Suprapubic skin (tissue), 4 donors: ENCODE measurements at regions not wholly inside any gene's neighbourhood (a gene's known extent, or its start where the extent isn't known, plus 50 kb on each side); places are given as distances from the start of the nearest gene placed in this dataset.
"Not testable (repeated sequence)": the region's sequence is repeated elsewhere in the genome, so short reads cannot be mapped to it uniquely, and the experiment has no call there.

Experiments used
- DNase-seq, 2 donors: peaks; one replicate each; pipeline ENCODE4 v3.0.0-alpha.2; 2019; ENCODE audit warnings: low spot score in 2 of 2
- H3K27ac ChIP-seq: fragments of 200-600 bp; sonication (generic); one replicate; pipeline ENCODE4 v1.5.1; 2019
- H3K27me3 ChIP-seq: fragments of 200-600 bp; sonication (generic); one replicate; pipeline ENCODE4 v1.5.1; 2019
- H3K36me3 ChIP-seq: fragments of 200-600 bp; sonication (generic); one replicate; pipeline ENCODE4 v1.5.1; 2019
- H3K4me1 ChIP-seq: fragments of 200-600 bp; sonication (generic); one replicate; pipeline ENCODE4 v1.5.1; 2019
- H3K4me3 ChIP-seq: fragments of 200-600 bp; sonication (generic); one replicate; pipeline ENCODE4 v1.5.1; 2019; ENCODE audit warnings: mild to moderate bottlenecking
- H3K9me3 ChIP-seq: fragments of 200-600 bp; sonication (generic); one replicate; pipeline ENCODE4 v1.5.1; 2019
- EP300 ChIP-seq: sonication (generic); formaldehyde crosslinking; IDR thresholded peaks from one replicate; pipeline ENCODE4 v1.6.1; 2017; ENCODE audit warnings: antibody characterized with exemption
- POLR2A ChIP-seq, 2 donors: fragments of 450-650 bp; IDR thresholded peaks; one replicate each; pipeline ENCODE4 v1.6.1; 2017; ENCODE audit warnings: antibody characterized with exemption in 2 of 2, mild to moderate bottlenecking in 2 of 2, moderate library complexity in 2 of 2
- POLR2AphosphoS5 ChIP-seq, 3 donors: sonication (generic); formaldehyde crosslinking; IDR thresholded peaks; one replicate each; pipeline ENCODE4 v1.6.1; 2017; ENCODE audit warnings: antibody characterized with exemption in 3 of 3
- WGBS: methylation state at CpG from one replicate; pipeline ENCODE4 v1.1.5; 2018; 5-methylcytosine and 5-hydroxymethylcytosine counted together
- TF ChIP-seq, protein P1 (sequence below), 2 donors: fragments of 200-600 bp in 1 of 2; fragments of 450-650 bp in 1 of 2; sonication (generic) in 1 of 2; IDR thresholded peaks; one replicate each; pipeline ENCODE4 v1.5.1; 2016 to 2019; ENCODE audit warnings: antibody characterized with exemption in 2 of 2, mild to moderate bottlenecking in 1 of 2, moderate library complexity in 1 of 2

DNA sequence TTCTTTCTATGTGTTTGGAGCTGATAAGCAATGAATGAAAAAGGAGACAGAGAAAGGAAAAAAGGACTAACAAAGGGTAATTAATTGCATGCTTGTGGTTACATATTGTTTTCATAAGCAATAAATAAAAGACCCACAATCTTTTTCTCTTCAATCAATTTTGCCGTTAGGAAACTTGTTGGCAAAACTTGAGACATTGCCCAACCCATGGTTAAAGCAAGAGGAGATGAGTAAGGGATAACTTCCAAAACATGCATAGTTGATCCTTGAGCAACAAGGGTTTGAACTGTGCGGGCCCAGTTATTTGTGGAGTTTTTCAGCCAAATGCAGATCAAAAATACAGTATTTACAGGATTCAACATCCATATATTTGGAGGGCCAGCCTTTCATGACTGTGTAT is 572.4 kb downstream of the AMY1C start:
- Histone ChIP-seq H3K9me3 (peaks cover 9% of the 10 kb centered on the region), H3K27ac (no peak overlapping the region), H3K4me3 (no peak overlapping the region), H3K4me1 (no peaks in the 10 kb centered on the region), H3K36me3 (no peaks in the 10 kb centered on the region), H3K27me3 (no peaks in the 10 kb centered on the region)
- WGBS, result 69% methylated on average over 2 of the region's 2 CpGs
- no peak for TF ChIP-seq POLR2AphosphoS5 (IDR thresholded peaks at IDR 0.05)
- TF ChIP-seq, protein P1, sequence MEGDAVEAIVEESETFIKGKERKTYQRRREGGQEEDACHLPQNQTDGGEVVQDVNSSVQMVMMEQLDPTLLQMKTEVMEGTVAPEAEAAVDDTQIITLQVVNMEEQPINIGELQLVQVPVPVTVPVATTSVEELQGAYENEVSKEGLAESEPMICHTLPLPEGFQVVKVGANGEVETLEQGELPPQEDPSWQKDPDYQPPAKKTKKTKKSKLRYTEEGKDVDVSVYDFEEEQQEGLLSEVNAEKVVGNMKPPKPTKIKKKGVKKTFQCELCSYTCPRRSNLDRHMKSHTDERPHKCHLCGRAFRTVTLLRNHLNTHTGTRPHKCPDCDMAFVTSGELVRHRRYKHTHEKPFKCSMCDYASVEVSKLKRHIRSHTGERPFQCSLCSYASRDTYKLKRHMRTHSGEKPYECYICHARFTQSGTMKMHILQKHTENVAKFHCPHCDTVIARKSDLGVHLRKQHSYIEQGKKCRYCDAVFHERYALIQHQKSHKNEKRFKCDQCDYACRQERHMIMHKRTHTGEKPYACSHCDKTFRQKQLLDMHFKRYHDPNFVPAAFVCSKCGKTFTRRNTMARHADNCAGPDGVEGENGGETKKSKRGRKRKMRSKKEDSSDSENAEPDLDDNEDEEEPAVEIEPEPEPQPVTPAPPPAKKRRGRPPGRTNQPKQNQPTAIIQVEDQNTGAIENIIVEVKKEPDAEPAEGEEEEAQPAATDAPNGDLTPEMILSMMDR (IDR thresholded peaks at IDR 0.05), result no peak
- no peak for TF ChIP-seq POLR2A (IDR thresholded peaks at IDR 0.05)
- no peak for TF ChIP-seq EP300
- no peak for DNase-seq

DNA sequence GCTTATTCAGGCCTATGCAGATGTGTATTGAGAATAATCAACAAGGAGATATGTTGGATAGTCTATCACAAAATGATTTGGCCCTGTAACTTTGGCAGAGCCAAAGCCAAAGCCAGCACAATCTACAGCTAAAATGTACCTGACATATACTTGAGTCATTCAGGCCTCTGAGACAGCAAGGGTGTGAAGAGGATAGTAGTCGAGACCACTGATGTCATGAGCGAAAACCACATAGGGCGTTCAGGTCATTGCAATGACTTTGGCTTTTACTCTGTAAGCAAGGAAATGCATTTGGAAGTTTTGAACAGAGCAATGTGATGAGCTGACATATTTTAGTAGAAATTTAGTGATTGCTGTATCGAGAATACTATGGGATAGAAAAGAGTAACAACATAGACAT is 579.6 kb downstream of the AMY1C start:
- Histone ChIP-seq H3K4me1 (no peaks in the 10 kb centered on the region), H3K4me3 (no peak overlapping the region), H3K36me3 (no peaks in the 10 kb centered on the region), H3K27me3 (no peaks in the 10 kb centered on the region), H3K27ac (no peak overlapping the region), H3K9me3 (peaks cover 5% of the 10 kb centered on the region)
- 94% methylated on average over 4 of the region's 4 CpGs for whole genome bisulfite sequencing
- no peak for DNase-seq
- TF ChIP-seq POLR2AphosphoS5 (IDR thresholded peaks at IDR 0.05) (no peak), POLR2A (IDR thresholded peaks at IDR 0.05) (no peak), EP300 (no peak)
- TF ChIP-seq, protein P1 (IDR thresholded peaks at IDR 0.05), result no peak

DNA sequence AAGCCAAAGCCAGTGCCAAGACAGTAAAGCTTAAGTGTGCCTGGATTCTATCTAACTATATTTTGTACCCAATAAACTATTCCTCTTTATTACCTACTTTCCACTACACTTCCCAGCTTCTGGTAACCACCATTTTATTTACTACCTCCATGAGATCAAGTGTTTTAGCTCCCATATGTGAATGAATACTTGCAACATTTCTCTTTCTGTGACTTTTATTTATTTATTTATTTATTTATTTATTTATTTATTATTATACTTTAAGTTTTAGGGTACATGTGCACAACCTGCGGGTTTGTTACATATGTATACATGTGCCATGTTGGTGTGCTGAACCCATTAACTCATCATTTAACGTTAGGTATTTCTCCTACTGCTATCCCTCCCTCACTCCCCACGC is 582.1 kb downstream of the AMY1C start:
- Histone ChIP-seq H3K27me3 (no peaks in the 10 kb centered on the region), H3K9me3 (no peaks in the 10 kb centered on the region), H3K4me1 (no peaks in the 10 kb centered on the region), H3K36me3 (no peaks in the 10 kb centered on the region), H3K4me3 (no peak overlapping the region), H3K27ac (no peak overlapping the region)
- DNase-seq, result no peak
- 94% methylated on average over 3 of the region's 3 CpGs for WGBS
- TF ChIP-seq POLR2AphosphoS5 (IDR thresholded peaks at IDR 0.05), result no peak

DNA sequence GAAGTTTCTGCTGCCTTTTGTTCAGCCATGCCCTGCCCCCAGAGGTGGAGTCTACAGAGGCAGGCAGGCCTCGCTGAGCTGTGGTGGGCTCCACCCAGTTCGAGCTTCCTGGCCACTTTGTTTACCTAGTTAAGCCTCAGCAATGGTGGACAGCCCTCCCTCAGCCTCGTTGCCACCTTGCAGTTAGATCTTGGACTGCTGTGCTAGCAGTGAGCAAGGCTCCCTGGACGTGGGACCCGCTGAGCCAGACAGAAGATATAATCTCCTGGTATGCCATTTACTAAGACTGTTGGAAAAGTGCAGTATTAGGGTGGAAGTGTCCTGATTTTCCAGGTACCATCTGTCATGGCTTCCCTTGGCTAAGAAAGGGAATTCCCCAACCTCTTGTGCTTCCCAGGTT is 588.2 kb downstream of the AMY1C start:
- not testable (repeated sequence) for H3K4me1 ChIP-seq, H3K27ac ChIP-seq, DNase-seq, H3K27me3 ChIP-seq, H3K9me3 ChIP-seq, H3K4me3 ChIP-seq, H3K36me3 ChIP-seq
- 85% methylated on average over 5 of the region's 5 CpGs for WGBS

DNA sequence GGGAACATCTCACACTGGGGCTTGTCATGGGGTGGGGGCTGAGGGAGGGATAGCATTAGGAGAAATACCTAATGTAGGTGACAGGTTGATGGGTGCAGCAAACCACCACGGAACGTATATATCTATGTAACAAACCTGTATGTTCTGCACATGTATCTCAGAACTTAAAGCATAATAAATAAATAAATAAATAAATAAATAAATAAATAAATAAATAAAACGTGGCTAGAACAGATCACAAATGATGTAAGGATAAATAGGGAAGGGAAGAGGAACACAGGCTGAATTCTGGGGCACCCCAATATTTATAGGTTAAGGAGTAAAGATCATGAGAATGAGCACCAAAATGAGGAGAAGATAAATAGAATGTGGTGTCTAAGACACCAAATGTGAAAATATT is 592.2 kb downstream of the AMY1C start:
- no peak overlapping the region for H3K4me3 ChIP-seq
- H3K9me3 ChIP-seq, result peaks cover 2% of the 10 kb centered on the region
- H3K36me3 ChIP-seq, result no peaks in the 10 kb centered on the region
- DNase-seq, result no peak
- no peaks in the 10 kb centered on the region for H3K4me1 ChIP-seq
- 63% methylated on average over 3 of the region's 3 CpGs for WGBS
- H3K27me3 ChIP-seq, result no peaks in the 10 kb centered on the region
- TF ChIP-seq POLR2A (IDR thresholded peaks at IDR 0.05), result no peak
- no peak for TF ChIP-seq EP300
- TF ChIP-seq POLR2AphosphoS5 (IDR thresholded peaks at IDR 0.05), result no peak
- TF ChIP-seq, protein P1 (IDR thresholded peaks at IDR 0.05), result no peak
- H3K27ac ChIP-seq, result no peak overlapping the region

DNA sequence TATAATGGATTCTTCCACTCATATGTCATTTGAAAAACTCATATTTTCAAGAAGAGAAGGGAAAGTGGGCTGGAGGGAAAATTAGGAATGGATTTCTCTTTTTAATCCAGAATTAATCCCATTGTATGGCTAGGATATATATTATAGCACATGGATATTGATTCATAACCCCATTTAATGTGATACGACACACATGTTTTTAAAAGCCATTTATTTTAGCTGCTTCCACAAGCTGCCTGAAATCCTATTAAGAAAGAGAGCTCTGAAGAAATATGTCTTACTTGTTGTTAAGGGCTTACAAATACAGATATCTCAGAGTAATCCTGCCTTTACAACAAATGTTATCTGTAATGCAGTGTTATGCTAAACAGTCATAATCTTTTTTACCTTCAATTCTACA is 598.6 kb downstream of the AMY1C start:
- WGBS, result 82% methylated on average over 1 of the region's 1 CpG
- H3K27ac ChIP-seq, result no peak overlapping the region
- TF ChIP-seq POLR2AphosphoS5 (IDR thresholded peaks at IDR 0.05) (no peak), POLR2A (IDR thresholded peaks at IDR 0.05) (no peak), EP300 (no peak)
- TF ChIP-seq, protein P1 (IDR thresholded peaks at IDR 0.05), result no peak
- no peak for DNase-seq
- no peaks in the 10 kb centered on the region for H3K27me3 ChIP-seq
- no peaks in the 10 kb centered on the region for H3K36me3 ChIP-seq
- H3K4me1 ChIP-seq, result no peaks in the 10 kb centered on the region
- H3K9me3 ChIP-seq, result no peaks in the 10 kb centered on the region
- H3K4me3 ChIP-seq, result no peak overlapping the region
